Smooth muscle cell (in vitro differentiated cells): ENCODE measurements at regions not wholly inside any gene's neighbourhood (a gene's known extent, or its start where the extent isn't known, plus 50 kb on each side); places are given as distances from the start of the nearest gene placed in this dataset.
"Not testable (repeated sequence)": the region's sequence is repeated elsewhere in the genome, so short reads cannot be mapped to it uniquely, and the experiment has no call there.

Source experiments
- DNase-seq: peaks from one replicate; lab custom pipeline; 2025; ENCODE audit not compliant: unreplicated experiment; lab: John Stamatoyannopoulos, UW
- H2AFZ ChIP-seq: fragments of 200-600 bp; sonication (generic); 2 replicates; pipeline ENCODE4 v1.6.0; 2016; ENCODE audit warnings: antibody characterized with exemption, low read depth, mild to moderate bottlenecking
- H3F3A ChIP-seq: fragments of 200-600 bp; sonication (generic); 2 replicates; pipeline ENCODE4 v1.6.0; 2017; ENCODE audit warnings: antibody characterized with exemption, low read depth
- H3K27ac ChIP-seq: fragments of 200-600 bp; sonication (generic); 2 replicates; pipeline ENCODE4 v1.5.1; 2016; ENCODE audit warnings: low read depth, mild to moderate bottlenecking
- H3K27me3 ChIP-seq: fragments of 200-600 bp; sonication (generic); 2 replicates; pipeline ENCODE4 v1.6.1; 2016; ENCODE audit warnings: low read depth, mild to moderate bottlenecking
- H3K36me3 ChIP-seq: fragments of 200-600 bp; sonication (generic); 2 replicates; pipeline ENCODE4 v1.5.1; 2016; ENCODE audit warnings: low read depth
- H3K4me1 ChIP-seq: fragments of 200-600 bp; sonication (generic); 2 replicates; pipeline ENCODE4 v1.5.1; 2016; ENCODE audit warnings: low read depth
- H3K4me2 ChIP-seq: fragments of 200-600 bp; sonication (generic); 2 replicates; pipeline ENCODE4 v1.6.0; 2016; ENCODE audit warnings: mild to moderate bottlenecking
- H3K4me3 ChIP-seq: fragments of 200-600 bp; sonication (generic); 2 replicates; pipeline ENCODE4 v1.5.1; 2016; ENCODE audit warnings: mild to moderate bottlenecking
- H3K79me2 ChIP-seq: fragments of 200-600 bp; sonication (generic); 2 replicates; pipeline ENCODE4 v1.6.0; 2016; ENCODE audit warnings: low read depth, mild to moderate bottlenecking
- H3K9ac ChIP-seq: fragments of 200-600 bp; sonication (generic); 2 replicates; pipeline ENCODE4 v1.6.0; 2016; ENCODE audit warnings: low read depth
- H3K9me3 ChIP-seq: fragments of 200-600 bp; sonication (generic); replicated peaks from 2 replicates; pipeline ENCODE4 v1.5.1; 2016; ENCODE audit warnings: low read depth
- H4K20me1 ChIP-seq: fragments of 200-600 bp; sonication (generic); 2 replicates; pipeline ENCODE4 v1.6.0; 2016; ENCODE audit warnings: low read depth
- CTCF ChIP-seq: fragments of 200-600 bp; sonication (generic); IDR thresholded peaks from 2 replicates; pipeline ENCODE4 v1.5.1; 2017; ENCODE audit warnings: borderline replicate concordance, mild to moderate bottlenecking, antibody characterized with exemption; ENCODE audit not compliant: insufficient read depth, poor library complexity, severe bottlenecking
- whole genome bisulfite sequencing: methylation state at CpG from one replicate; pipeline ENCODE4 v1.1.7; 2016; ENCODE audit warnings: low lambda C conversion rate; 5-methylcytosine and 5-hydroxymethylcytosine counted together

GRCh38 chr11:96841792-96842191, 452.0 kb downstream of the JRKL start:
- no peak overlapping the region for H3K9ac ChIP-seq
- no peak for TF ChIP-seq CTCF
- no peaks in the 10 kb centered on the region for H3K27me3 ChIP-seq
- H2AFZ ChIP-seq = no peak overlapping the region
- H3K4me3 ChIP-seq = no peak overlapping the region
- H3K4me2 ChIP-seq = no peak overlapping the region
- no peaks in the 10 kb centered on the region for H3K36me3 ChIP-seq
- H3F3A ChIP-seq = no peaks in the 10 kb centered on the region
- 61% methylated on average over 2 of the region's 2 CpGs for WGBS
- H3K79me2 ChIP-seq = no peaks in the 10 kb centered on the region
- H3K4me1 ChIP-seq = no peaks in the 10 kb centered on the region
- H3K27ac ChIP-seq = no peak overlapping the region
- H4K20me1 ChIP-seq = no peaks in the 10 kb centered on the region
- no peak for DNase-seq
- no peaks in the 10 kb centered on the region for H3K9me3 ChIP-seq

- Histone ChIP-seq H3F3A (no peaks in the 10 kb centered on the region), H3K36me3 (no peaks in the 10 kb centered on the region), H3K79me2 (no peaks in the 10 kb centered on the region), H3K9me3 (no peaks in the 10 kb centered on the region), H3K9ac (no peak overlapping the region), H2AFZ (no peak overlapping the region), H3K27me3 (no peaks in the 10 kb centered on the region), H4K20me1 (no peaks in the 10 kb centered on the region), H3K4me1 (no peaks in the 10 kb centered on the region), H3K4me3 (no peak overlapping the region), H3K27ac (no peak overlapping the region), H3K4me2 (no peak overlapping the region)
- DNase-seq = no peak
- WGBS = 100% methylated on average over 1 of the region's 1 CpG
- TF ChIP-seq CTCF = no peak
Observed at GRCh38 chr11:96842731-96843130, 452.9 kb downstream of the JRKL start.

- no peak for DNase-seq
- H4K20me1 ChIP-seq = no peaks in the 10 kb centered on the region
- no peak overlapping the region for H3K4me2 ChIP-seq
- no peak overlapping the region for H3K9ac ChIP-seq
- no peaks in the 10 kb centered on the region for H3K4me1 ChIP-seq
- WGBS = 33% methylated on average over 3 of the region's 3 CpGs
- no peak overlapping the region for H2AFZ ChIP-seq
- H3K79me2 ChIP-seq = no peaks in the 10 kb centered on the region
- no peak for TF ChIP-seq CTCF
- no peaks in the 10 kb centered on the region for H3K36me3 ChIP-seq
- H3F3A ChIP-seq = no peaks in the 10 kb centered on the region
- no peaks in the 10 kb centered on the region for H3K27me3 ChIP-seq
- no peak overlapping the region for H3K27ac ChIP-seq
- H3K4me3 ChIP-seq = no peak overlapping the region
- H3K9me3 ChIP-seq = no peaks in the 10 kb centered on the region
Observed at GRCh38 chr11:96854425-96854824, 464.6 kb downstream of the JRKL start.

GRCh38 chr11:96861722-96862121, 471.9 kb downstream of the JRKL start:
- not testable (repeated sequence) for H4K20me1 ChIP-seq, H3K9me3 ChIP-seq, H2AFZ ChIP-seq, H3K4me1 ChIP-seq, H3K79me2 ChIP-seq, H3K36me3 ChIP-seq, DNase-seq, H3K27ac ChIP-seq, H3K4me2 ChIP-seq, H3K27me3 ChIP-seq, H3K9ac ChIP-seq, H3K4me3 ChIP-seq, H3F3A ChIP-seq
- WGBS = 93% methylated on average over 3 of the region's 3 CpGs
